K562 (cell line): ENCODE measurements at regions not wholly inside any gene's neighbourhood (a gene's known extent, or its start where the extent isn't known, plus 50 kb on each side); places are given as distances from the start of the nearest gene placed in this dataset.

Source experiments
- BRCA1 ChIP-seq, 2 experiments: fragments of 450-650 bp in 1 of 2; sonication (generic) in 1 of 2; formaldehyde crosslinking in 1 of 2; IDR thresholded peaks; 2 replicates each; pipeline versions ENCODE4 v1.5.0 to v1.6.1; 2017 to 2020; ENCODE audit warnings: mild to moderate bottlenecking in 1 of 2, missing genetic modification reagents in 1 of 2
- CTCF ChIP-seq, 3 experiments: IDR thresholded peaks in 2 of 3; conservative IDR thresholded peaks in 1 of 3; 2 replicates each; pipeline ENCODE4 v1.5.1; 2011 to 2012; ENCODE audit warnings: low read length in 3 of 3, mild to moderate bottlenecking in 3 of 3, control low read depth in 2 of 3, improper control_type of control experiment in 1 of 3, inconsistent platforms in 1 of 3, low read depth in 1 of 3, mixed read lengths in 1 of 3, moderate library complexity in 1 of 3; ENCODE audit not compliant: insufficient read depth in 2 of 3
- HMGXB4 ChIP-seq: sonication (generic); formaldehyde crosslinking; IDR thresholded peaks from 2 replicates; pipeline ENCODE4 v1.8.1; 2023; ENCODE audit warnings: mild to moderate bottlenecking, missing genetic modification reagents
- MAX ChIP-seq: sonication (generic); formaldehyde crosslinking; IDR thresholded peaks from 2 replicates; pipeline ENCODE4 v1.9.0; 2022; ENCODE audit warnings: mild to moderate bottlenecking, missing genetic modification reagents
- PCBP2 ChIP-seq: fragments of 200-400 bp; formaldehyde crosslinking; IDR thresholded peaks from 2 replicates; pipeline ENCODE4 v1.6.1; 2018; ENCODE audit warnings: low read length, low read depth, mild to moderate bottlenecking, moderate library complexity; ENCODE audit not compliant: poor library complexity, severe bottlenecking
- POLR2AphosphoS5 ChIP-seq: IDR thresholded peaks from 2 replicates; pipeline ENCODE4 v1.6.1; 2011; ENCODE audit warnings: mild to moderate bottlenecking, low read depth, low read length, moderate library complexity; ENCODE audit not compliant: control insufficient read depth, insufficient read depth
- RB1 ChIP-seq: fragments of 450-650 bp; IDR thresholded peaks from 2 replicates; pipeline ENCODE4 v1.6.1; 2017; ENCODE audit warnings: low read depth, mild to moderate bottlenecking
- ZNF354B ChIP-seq: fragments of 250-450 bp; sonication (Bioruptor Pico); IDR thresholded peaks from 2 replicates; pipeline ENCODE4 v1.4.0; 2020

- TF ChIP-seq HMGXB4 (CRISPR knock-in tag), result no peak
- TF ChIP-seq ZNF354B (CRISPR knock-in tag), result no peak
- no peak for TF ChIP-seq BRCA1 (IDR thresholded peaks at IDR 0.05)
- TF ChIP-seq BRCA1 (CRISPR knock-in tag; IDR thresholded peaks at IDR 0.05), result no peak
- TF ChIP-seq PCBP2, result no peak
- TF ChIP-seq RB1, result no peak
- no peak for TF ChIP-seq MAX (CRISPR knock-in tag)
- TF ChIP-seq POLR2AphosphoS5, result no peak
- TF ChIP-seq CTCF (IDR thresholded peaks at IDR 0.05 in 2 of 3, conservative IDR thresholded peaks at IDR 0.05 in 1 of 3; ENCODE audit: insufficient read depth in 2 of 3, low read depth in 1 of 3, low read length in 3 of 3), result no peak
Observed at GRCh38 chr7:37601321-37601720, 82.2 kb upstream of the GPR141 start.
